ENCODE measurements at regions not wholly inside any gene's neighbourhood (a gene's known extent, or its start where the extent isn't known, plus 50 kb on each side); places are given as distances from the start of the nearest gene placed in this dataset.

- no peak for TF ChIP-seq CTCF (IDR thresholded peaks at IDR 0.05)
- TF ChIP-seq POLR2A (IDR thresholded peaks at IDR 0.05), result no peak
- TF ChIP-seq EP300 (IDR thresholded peaks at IDR 0.05; ENCODE audit: low read depth), result no peak
- TF ChIP-seq POLR2AphosphoS5 (IDR thresholded peaks at IDR 0.05), result no peak
Observed at GRCh38 chr9:89915187-89915586, 310.4 kb downstream of the GADD45G start.
